Astrocyte of the hippocampus (primary cell): ENCODE measurements at regions not wholly inside any gene's neighbourhood (a gene's known extent, or its start where the extent isn't known, plus 50 kb on each side); places are given as distances from the start of the nearest gene placed in this dataset.
A peak's percentile ranks its signal among the peaks of the same experiment; 100 is the strongest.
"Not testable (repeated sequence)": the region's sequence is repeated elsewhere in the genome, so short reads cannot be mapped to it uniquely, and the experiment has no call there.

Experiments
- DNase-seq: peaks from one replicate; pipeline ENCODE4 v3.0.0; 2011; ENCODE audit warnings: low read depth, low spot score

DNA sequence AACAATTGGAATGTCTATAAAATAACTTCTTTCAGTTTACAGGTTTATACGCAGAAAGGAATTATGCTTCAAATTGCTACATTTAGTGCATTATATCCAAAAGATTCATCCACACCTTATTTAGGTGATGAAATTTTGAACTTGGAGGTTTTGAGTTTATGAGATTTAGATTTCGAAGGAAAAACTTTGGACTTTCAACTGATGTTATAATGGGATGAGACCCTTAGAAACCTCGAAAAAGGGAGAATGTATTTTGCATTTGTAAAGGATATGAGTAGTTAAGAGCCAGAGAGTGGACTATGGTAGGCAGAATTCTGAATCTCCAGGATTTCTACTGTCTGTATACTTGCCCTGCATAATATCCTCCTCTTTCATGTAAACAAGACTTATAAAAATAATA, 851.6 kb upstream of the MGAT4C start:
- DNase-seq = no peak

DNA sequence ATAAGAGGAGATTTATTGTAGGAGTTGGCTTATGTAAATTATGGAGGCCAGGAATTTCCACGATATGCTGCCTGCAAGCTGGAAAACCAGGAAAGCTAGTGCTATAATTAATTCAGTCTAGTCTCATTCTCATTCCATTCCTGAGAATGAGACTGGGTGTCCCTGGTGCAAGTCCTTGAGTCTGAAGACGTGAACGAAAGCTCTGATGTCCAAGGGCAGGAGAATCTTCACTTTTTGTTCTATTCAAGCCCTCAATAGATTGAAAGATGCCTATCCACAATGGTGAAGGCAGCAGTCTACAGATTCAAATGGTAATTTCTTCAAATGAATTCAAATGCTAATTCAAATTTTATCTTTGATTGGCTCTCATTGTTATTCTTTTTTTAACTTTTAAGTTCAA, 851.1 kb upstream of the MGAT4C start:
- no peak for DNase-seq

DNA sequence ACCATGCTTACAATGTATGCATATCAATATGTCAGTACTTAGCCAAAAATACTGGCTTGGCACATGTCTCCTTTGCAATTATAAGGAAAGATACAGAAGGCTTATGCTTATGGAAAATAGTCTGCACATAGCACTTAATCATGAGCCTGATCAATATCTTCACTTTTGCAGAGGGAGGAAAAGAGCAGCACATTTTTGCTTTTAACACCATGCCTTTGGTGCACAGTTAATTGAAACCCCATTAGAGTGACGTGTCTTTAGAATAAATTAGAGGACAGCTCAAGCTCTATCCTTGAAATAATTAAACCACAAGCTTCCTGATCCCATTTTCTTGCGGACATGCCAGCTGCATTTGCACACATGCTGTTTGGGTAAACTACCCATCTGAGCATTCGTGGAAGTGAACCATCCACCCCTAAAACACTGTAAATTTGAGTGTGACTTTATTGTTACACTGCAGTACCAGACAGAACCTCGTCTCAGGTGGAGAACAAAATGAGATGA, 839.9 kb upstream of the MGAT4C start:
- peak; percentile 18 for DNase-seq

DNA sequence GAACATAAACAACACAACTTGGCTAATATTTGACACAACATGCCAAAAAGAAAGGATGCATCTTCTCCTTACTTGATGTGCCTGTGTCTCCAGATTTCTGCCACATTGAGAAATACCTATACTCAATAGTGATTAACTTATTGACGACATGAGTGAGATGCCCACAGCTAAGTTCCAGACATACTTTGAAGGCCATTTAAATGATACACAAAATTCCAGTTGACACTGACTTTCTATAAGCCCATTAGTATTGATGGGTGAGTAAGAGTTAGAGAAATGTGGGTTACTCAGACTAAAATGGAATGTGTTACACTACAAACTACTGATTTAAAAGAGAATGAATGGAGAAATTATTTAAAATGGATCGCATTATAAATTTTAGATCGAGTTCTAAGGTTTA, 838.2 kb upstream of the MGAT4C start:
- peak; percentile 16 for DNase-seq

DNA sequence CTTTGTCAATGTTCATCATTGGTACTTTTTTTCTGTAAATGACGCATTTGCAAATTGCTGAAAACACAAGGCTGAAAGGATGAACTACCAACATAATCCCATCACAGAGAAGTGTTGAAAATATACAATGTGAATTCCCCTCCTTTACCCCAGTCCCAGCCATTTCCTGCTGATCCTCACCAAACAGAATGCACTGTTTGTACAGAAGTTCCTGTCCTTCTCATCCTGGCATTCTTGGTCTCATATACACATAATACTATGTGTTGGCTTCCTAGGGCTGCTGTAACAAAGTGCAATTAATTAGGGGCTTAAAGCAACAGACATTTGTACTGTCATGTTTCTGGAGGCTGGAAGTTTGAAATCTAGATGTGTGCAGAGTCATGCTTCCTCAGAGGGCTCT, 836.2 kb upstream of the MGAT4C start:
- DNase-seq = no peak

DNA sequence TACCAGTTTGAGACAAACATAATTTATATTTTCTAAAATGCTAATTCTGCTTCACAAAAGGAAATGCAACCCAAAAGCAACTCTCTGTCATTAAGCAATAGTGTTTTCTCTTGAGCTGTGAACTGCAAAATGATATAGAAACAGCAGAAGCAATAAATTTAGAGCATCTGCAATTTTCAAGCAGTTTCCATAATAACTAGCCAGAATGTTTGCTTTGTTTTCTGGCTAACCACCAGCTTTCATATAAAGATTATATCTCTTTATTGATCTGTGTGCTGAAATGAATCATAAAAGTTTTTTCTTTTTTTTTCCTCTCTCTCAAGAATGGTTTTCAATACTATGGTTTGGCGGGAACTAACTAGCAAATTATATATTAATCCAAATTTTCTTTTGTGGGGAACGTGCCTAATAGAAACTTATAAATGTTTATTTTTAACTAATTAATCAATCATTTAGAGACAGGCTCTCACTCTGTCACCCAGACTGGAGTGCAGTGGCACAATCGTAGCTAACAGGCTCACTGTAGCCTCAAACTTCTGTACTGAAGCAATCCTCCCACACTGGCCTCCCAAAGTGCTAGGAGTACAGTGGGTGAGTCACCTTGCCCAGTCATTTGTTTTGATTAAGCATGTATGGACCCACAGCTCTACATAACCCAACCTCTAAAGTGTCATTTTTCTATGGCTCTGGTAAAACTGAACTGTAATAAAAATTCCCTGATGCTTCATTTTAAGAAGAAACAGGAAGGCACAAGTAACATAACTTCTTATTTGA, 830.1 kb upstream of the MGAT4C start:
- no peak for DNase-seq

DNA sequence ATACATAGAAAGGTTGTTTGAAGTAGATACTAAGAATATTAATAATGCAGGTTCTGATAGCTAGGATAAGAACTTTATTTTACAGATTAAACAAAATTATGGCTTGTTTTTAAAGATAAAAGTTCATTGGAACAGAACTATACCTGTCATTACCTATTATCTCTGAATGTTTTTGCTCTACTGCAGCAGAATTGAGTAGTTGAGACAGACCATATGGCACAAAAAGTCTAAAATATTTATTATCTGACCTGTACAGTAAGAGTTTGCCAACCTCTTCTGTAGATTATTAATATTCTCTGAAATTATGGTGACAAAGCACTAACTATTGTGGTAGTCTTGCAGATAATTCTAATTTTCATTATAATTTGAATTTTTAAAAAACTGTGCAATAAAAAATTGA, 829.1 kb upstream of the MGAT4C start:
- no peak for DNase-seq

DNA sequence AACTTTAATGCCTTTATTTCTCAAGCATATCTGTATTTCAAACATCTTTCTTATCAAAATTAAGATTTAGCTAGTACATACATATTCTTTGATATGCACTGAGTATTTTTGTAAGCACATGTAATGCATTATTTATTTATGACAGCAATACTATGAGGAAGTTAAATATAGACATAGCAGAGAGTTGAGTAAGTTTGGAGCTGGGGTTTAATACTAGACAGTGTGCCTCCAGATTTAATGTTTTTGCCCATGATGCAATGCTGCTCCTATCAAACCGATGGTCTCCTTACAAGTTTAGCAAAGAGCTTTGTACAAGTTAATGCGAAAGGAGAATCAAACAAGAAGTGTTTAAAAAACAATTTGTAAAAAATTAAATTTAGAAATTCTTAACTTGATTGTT, 826.6 kb upstream of the MGAT4C start:
- no peak for DNase-seq

DNA sequence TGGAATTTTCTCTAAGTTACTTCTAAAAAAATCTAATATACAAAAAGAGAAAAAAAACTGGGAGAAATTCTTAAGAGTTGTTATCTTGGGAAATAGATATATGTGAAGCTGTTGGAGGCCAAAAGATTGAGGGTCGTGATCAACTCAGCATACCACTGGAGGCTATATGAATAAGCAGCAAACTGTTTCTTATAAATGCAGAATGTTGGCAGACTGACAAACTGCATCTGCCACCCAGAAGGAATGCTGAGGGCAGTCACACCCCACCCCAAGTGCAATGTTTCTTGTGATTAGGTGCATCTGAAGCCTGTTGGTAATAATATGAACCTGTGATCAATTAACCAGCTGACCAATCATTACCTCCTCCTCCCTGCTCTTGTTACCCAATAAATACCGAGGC, 818.6 kb upstream of the MGAT4C start:
- no peak for DNase-seq

DNA sequence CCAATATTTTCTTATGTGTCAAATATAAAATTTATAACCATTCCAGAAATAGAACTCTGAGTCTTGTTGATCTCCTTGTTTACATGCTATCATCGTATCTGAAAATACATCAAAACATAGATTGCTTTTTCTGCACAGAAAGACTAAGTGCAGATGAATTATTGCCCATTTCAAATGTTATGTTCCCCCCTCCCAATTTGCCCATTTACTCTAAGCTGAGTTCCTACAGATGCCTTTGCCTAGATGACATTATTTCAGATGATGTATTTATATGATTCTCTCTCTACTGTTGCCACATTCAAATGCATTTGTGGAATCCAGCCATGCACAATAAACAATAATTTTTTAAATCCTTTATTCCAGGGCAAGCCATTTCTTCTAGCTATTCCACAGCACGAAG, 810.1 kb upstream of the MGAT4C start:
- DNase-seq = no peak

DNA sequence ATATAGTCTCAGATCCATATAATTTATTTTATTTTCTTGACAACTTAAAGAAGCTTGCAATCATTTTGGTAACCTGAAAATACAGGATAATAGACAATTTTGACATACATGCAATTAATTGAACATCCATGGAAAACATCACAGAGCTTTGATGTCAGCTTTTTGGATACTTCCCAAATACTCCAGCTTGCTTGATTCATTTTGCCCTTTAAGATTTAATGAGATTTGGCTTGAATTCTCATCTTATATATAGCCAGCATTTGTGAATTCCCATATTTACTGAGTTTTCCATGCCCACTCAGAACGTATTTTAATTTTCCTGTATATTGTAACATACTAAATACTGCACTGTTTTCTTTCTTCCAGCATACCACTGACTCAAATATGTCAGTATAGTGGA, 803.0 kb upstream of the MGAT4C start:
- no peak for DNase-seq

DNA sequence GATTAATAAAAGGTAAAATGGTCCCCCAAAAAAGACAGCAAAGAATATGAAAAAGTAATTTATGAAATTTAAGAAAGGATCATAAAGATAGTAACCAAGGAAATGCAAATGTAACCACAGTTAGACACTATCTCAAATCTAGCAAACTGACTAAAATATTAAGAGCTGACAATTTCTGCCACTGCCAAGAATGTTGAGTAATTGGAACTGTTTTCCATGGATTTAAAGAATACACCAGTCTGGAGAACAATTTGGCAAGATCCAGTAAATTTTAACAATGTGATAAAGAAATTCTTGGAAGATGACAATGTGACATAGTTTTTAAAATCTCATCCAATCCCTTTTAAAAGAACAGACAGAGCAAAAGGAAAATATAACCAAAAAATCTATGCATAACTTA, 798.0 kb upstream of the MGAT4C start:
- DNase-seq = peak; percentile 5

DNA sequence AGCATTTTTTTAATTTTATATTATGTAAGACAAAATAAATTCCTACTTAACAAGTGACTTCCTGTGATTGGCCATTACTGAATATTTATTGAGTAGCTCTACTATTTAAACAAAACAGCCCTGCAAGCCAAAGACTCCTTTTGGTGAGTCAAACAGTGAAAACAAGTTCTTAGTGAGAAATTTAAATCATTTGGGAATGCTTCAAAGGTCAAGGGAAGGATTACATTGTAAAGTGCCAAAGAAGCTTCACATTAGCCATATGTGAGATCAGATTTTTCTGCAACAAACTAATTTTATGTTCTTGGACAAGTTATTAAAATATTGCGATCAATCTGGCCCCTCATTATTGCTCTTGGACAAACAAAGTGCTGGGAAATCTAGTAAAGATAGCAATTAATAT, 795.4 kb upstream of the MGAT4C start:
- no peak for DNase-seq

DNA sequence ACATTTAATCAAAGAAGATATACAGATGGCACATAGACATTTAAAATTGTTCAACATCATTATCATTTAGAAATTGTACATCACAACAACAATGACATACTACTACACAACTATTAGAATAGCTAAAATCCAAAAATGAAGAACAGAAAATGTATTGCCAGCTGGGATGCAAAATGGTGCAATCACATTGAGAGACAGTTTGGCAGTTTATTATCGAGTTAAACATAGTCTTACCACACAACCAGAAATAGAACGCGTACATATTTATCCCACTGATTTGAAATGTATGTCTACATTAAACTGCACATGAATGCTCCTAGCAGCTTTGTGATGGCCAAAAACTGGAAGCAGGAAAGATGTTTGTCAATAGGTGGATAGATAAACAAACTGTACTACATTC, 791.5 kb upstream of the MGAT4C start:
- no peak for DNase-seq

DNA sequence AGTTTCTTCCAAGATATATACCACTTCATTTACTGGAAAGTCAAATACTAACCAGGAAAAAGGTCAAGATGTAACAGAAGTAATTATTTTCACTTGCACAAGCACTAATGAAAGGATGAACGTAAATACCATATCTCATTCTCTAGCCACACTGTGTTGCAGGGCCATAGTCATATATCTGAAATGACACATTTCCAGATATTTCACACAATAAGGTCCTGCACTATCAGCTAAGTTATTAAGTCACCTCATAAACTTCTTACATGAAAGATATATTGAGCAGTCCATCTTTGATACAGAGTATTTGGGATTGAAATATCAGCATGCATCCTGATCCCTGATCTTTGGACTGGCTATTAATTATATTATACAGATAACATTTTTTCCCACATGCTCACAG, 783.3 kb upstream of the MGAT4C start:
- DNase-seq = no peak

DNA sequence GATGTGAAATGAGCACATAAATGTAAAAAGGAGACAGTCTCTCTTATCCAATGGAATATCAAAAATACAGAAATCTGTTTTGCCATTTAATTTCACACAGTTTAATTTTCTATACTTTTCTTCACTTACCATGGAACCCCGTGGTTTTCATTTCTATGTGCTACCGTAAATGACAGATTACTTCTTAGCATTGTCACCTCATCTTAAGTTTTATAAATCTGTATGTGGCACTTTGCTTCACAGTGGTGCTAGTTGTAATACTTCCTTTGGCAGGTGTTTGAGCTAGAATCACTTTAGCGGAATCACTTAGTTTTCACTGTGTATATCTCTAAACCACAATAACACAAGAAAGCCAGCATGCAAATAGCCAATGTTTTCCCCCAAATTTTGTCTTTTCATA, 781.9 kb upstream of the MGAT4C start:
- no peak for DNase-seq

DNA sequence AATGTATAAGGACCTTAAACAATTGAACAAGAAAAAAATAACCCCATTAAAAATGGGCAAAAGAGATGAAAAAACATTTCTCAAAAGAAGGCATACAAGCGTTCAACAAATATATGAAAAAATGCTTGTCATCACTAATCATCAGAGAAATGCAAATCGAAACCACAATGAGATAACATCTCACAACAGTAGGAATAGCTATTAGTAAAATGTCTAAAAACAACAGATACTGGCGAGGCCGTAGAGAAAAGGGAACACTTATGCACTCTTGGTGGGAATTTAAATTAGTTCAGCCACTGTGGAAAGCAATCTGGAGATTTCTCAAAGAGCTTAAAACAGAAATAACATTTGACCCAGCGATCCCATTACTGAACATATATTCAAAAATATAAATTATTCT, 769.8 kb upstream of the MGAT4C start:
- DNase-seq = peak; percentile 2

DNA sequence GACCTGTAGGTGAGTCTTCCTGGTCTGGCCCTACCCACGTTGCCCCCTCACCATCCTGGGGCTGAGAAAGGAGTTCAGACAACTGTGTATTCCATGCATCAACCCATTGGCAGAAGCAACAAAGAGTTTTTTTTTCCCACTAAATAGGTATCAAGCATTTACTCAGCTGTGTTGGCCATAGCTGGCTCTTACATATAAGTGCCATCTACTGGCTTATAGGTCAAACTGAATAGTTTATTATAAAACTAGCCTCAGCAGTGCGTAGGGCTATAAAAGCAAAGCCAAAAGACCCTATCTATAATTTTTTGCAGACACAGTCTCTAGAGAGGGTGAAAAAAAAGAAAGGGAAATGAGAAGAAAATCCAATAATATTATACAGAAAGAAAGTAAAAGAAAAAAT, 765.2 kb upstream of the MGAT4C start:
- no peak for DNase-seq

DNA sequence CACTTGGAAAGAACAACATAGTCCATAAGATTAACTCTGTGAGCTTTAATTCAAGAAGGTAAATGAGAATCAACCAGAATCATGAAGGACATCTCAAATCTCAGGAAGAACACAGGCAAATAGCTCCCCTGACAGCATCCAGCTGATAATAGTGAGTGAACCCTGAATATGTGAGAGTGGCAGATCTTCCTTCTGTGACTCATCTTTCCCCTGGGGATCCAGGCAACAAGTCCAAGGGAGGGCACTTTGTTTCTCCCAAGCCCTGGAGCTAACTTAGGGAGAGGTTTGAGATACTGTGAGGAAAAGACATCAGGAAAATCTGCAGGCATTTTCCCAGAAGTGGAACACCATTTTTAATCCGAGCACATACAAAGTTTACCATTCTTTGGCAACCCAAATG, 763.9 kb upstream of the MGAT4C start:
- no peak for DNase-seq

DNA sequence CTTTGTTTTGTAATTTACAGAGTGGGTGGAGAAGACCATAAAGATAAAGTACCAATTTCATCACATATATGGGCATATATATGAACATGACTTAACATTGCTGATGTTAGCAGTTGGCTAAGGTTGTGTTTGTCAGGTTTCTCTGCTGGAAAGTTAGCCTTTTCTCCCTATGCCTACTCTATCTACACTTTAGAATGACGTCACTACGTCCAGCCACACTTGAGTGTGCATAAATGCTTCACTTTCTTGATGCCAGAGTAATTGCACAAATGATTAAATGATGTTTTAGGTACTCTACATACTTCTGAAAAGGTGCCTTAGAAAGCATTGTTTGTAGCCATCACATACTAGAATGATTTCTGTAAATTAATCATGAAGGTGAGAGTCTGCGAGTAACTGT, 759.2 kb upstream of the MGAT4C start:
- DNase-seq = no peak

DNA sequence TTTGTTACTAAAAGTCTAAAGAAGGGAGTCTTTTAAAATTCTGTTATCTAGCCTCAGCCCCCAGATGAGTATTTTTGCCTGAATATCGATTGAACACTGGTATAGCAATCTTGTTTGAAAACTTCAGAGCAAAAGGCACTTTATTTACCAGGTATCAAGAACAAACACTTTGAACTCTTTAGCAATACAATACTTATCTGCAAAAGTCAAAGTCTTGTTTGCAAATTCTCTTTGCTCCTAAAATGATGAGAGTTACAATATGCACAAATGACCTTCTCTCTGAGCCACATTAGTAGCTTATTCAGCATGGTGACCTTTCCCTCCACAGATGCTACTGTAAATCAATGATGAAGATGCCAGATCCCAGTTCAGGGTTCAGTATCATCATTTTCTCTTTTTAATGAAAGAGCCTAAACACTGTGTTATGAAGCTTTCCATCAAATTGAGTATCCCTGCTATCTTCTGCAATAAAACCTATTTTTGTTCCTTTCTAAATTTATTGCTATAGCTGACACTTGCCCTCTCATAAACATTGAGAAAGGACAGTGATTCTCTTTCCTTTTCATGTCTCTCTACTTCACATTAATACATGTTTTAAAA, 752.7 kb upstream of the MGAT4C start:
- DNase-seq = no peak

DNA sequence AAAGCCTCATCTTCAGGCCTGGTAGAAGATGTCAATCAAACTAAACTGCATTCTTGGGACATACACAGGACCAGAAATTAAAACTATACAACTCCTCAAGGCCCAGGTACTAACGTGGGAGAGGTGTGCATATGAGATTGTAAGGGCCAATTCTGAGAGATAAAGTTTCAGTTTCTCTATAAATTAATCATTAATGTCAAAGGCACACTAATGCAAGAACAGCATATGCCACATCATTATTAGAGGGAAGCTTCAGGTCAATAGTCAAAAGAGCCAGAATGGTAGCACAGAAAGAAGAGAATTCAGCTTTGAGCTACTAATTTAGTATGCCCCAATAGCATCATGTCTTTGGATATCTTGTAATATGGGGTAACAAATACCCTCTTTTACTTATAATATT, 744.9 kb upstream of the MGAT4C start:
- no peak for DNase-seq

DNA sequence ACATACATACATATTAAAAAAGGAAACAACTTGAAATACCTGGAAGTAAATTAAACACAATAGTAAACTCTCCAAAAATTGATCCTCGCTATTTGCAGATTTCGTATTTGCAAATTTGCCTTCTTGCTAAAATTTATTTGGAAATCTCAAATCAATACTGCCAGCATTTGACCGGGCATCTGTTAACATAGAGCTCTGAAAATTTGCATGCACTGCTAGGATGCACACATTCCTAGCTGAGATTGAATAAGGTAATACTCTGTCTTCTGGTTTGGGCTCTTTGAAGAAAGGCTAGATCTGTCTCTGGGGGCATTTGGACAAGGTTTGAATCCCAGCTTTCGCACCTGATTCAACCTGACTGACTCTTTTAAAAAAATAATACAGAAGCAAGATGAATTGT, 729.1 kb upstream of the MGAT4C start:
- no peak for DNase-seq

DNA sequence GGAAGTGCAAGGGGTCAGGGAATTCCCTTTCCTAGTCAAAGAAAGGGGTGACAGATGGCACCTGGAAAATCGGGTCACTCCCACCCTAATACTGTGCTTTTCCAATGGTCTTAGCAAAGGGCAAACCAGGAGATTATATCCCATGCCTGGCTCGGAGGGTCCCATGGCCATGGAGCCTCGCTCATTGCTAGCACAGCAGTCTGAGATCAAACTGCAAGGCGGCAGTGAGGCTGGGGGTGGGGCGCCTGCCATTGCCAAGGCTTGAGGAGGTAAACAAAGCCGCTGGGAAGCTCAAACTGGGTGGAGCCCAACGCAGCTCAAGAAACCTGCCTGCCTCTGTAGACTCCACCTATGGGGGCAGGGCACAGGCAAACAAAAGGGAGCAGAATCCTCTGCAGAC, 714.4 kb upstream of the MGAT4C start:
- not testable (repeated sequence) for DNase-seq
